GM12892 (cell line): ENCODE measurements at regions not wholly inside any gene's neighbourhood (a gene's known extent, or its start where the extent isn't known, plus 50 kb on each side); places are given as distances from the start of the nearest gene placed in this dataset.

Experiments
- POLR2A ChIP-seq: IDR thresholded peaks from 2 replicates; pipeline ENCODE4 v1.6.1; 2011; ENCODE audit warnings: low read depth, low read length, control low read depth
- POLR2AphosphoS5 ChIP-seq: IDR thresholded peaks from 2 replicates; pipeline ENCODE4 v1.6.1; 2011; ENCODE audit warnings: low read depth, low read length, control low read depth

GRCh38 chr3:117479095-117479494 is 769.5 kb downstream of the TUSC7 start:
- TF ChIP-seq POLR2A (no peak), POLR2AphosphoS5 (no peak)
